ENCODE measurements at regions not wholly inside any gene's neighbourhood (a gene's known extent, or its start where the extent isn't known, plus 50 kb on each side); places are given as distances from the start of the nearest gene placed in this dataset.

DNA sequence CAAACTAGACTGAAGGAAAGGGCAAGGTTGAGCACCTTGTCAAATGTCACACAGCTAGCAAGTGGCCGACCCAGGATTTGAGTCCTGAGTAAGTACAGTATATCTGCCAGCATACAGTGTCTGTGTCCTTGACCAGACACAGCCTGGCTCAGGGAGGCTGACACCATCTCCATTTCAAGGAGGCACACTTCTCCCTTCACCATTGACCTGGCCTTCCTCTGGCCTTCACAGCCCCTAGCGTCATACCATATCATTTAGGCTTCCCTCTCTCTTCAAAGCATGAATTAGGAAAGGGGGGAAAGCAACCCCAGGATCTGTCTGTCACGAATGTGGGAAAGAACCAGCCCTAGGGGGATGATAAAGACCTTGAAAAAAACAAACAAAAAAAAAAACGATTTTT, 155.6 kb downstream of the PLPP3 start:
- TF ChIP-seq, protein P1, sequence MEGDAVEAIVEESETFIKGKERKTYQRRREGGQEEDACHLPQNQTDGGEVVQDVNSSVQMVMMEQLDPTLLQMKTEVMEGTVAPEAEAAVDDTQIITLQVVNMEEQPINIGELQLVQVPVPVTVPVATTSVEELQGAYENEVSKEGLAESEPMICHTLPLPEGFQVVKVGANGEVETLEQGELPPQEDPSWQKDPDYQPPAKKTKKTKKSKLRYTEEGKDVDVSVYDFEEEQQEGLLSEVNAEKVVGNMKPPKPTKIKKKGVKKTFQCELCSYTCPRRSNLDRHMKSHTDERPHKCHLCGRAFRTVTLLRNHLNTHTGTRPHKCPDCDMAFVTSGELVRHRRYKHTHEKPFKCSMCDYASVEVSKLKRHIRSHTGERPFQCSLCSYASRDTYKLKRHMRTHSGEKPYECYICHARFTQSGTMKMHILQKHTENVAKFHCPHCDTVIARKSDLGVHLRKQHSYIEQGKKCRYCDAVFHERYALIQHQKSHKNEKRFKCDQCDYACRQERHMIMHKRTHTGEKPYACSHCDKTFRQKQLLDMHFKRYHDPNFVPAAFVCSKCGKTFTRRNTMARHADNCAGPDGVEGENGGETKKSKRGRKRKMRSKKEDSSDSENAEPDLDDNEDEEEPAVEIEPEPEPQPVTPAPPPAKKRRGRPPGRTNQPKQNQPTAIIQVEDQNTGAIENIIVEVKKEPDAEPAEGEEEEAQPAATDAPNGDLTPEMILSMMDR (IDR thresholded peaks at IDR 0.05; ENCODE audit: low read depth, low read length): no peak
- TF ChIP-seq EZH2phosphoT487 (IDR thresholded peaks at IDR 0.05; ENCODE audit: low read depth): no peak

Data from OCI-LY3 (cell line).